ENCODE measurements at regions not wholly inside any gene's neighbourhood (a gene's known extent, or its start where the extent isn't known, plus 50 kb on each side); places are given as distances from the start of the nearest gene placed in this dataset.
A peak's percentile ranks its signal among the peaks of the same experiment; 100 is the strongest.
"Not testable (repeated sequence)": the region's sequence is repeated elsewhere in the genome, so short reads cannot be mapped to it uniquely, and the experiment has no call there.

GRCh38 chr7:156363751-156364150, 276.8 kb upstream of the RNF32 start:
- no peak for DNase-seq (ENCODE audit: low spot score)
- in situ Hi-C loops (cut with HindIII; ENCODE audit: low sequenced_read_pairs), result no loop called here

GRCh38 chr7:156360835-156361234, 279.7 kb upstream of the RNF32 start:
- DNase-seq (ENCODE audit: low spot score), result no peak
- in situ Hi-C loops (cut with HindIII; ENCODE audit: low sequenced_read_pairs), result no loop called here

DNA sequence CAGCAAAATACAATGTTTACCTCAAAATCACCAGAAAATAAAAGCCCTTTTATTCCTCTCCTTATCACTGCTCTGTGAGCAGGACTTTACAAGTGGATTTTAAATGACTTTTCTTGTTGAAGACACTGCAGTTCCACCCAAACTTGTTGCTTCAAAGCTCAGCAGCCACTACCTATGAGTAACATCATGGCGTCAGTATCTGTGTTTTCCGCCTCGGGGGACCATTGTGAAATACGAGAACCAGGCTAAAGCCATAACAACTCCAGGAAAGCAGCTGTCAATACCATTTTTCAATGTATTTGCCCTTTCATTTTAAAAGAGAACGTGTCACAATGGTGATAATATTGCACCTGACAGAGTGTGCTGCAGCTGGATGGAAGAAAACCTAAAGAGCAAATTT, 284.0 kb upstream of the RNF32 start:
- DNase-seq (ENCODE audit: low spot score), result no peak
- in situ Hi-C loops (cut with HindIII; ENCODE audit: low sequenced_read_pairs), result no loop called here

- in situ Hi-C loops (cut with HindIII; ENCODE audit: low sequenced_read_pairs), result no loop called here
- no peak for DNase-seq (ENCODE audit: low spot score)
Measured at GRCh38 chr7:156353352-156353751, 287.2 kb upstream of the RNF32 start.

GRCh38 chr7:156347703-156348248, 292.8 kb upstream of the RNF32 start:
- DNase-seq (ENCODE audit: low spot score); in situ Hi-C loops (cut with HindIII; ENCODE audit: low sequenced_read_pairs): not testable (repeated sequence)

GRCh38 chr7:156347132-156347531, 293.4 kb upstream of the RNF32 start:
- in situ Hi-C loops (cut with HindIII; ENCODE audit: low sequenced_read_pairs), result no loop called here
- no peak for DNase-seq (ENCODE audit: low spot score)

GRCh38 chr7:156344595-156344994, 296.0 kb upstream of the RNF32 start:
- in situ Hi-C loops (cut with HindIII; ENCODE audit: low sequenced_read_pairs), result no loop called here
- DNase-seq (ENCODE audit: low spot score), result no peak

DNA sequence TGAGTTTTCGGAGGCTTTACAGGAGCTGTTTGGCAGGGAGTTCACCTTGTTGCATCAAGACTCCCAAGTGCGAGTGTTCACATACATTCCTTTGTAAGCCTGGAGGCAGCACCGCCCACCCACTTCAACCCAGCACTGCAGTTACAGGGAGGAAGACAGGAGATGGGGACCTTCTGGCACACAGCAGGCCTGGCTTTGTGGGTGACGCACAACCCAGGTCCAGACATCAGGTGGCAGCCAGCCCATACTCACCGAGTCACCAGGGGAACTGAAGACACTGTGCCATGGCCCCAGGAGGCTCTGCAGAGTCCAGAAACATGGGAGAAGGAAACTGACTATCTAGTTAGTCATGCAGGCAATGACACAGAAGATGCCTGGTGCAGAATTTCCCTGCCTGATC, 305.9 kb upstream of the RNF32 start:
- DNase-seq (ENCODE audit: low spot score), result no peak

GRCh38 chr7:156327916-156328315, 312.7 kb upstream of the RNF32 start:
- in situ Hi-C loops (cut with HindIII; ENCODE audit: low sequenced_read_pairs), result no loop called here
- no peak for DNase-seq (ENCODE audit: low spot score)

More for the DNA sequence above, 305.9 kb upstream of the RNF32 start:
- in situ Hi-C loops (cut with HindIII; ENCODE audit: low sequenced_read_pairs), result no loop called here

DNA sequence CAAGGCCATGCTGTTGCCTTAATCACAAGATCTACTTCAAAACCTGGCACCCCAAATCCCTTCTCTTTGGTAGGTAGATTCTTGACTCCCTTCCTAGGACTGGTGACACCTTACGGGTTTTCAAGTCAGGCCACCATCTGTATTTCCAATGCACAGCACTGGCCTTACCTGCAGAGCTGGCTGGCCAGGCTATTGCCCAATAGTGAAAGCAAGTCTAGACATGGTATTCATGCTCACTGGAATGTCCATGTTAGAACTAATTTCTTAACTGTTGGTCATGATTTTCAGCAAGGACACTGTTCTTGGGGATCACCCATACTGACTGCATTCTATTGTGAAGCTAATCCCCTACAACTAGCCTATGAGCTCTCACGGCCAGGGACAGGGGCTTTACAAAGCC, 313.1 kb upstream of the RNF32 start:
- in situ Hi-C loops (cut with HindIII; ENCODE audit: low sequenced_read_pairs), result no loop called here
- DNase-seq (ENCODE audit: low spot score), result no peak

GRCh38 chr7:156324201-156324600, 316.4 kb upstream of the RNF32 start:
- in situ Hi-C loops (cut with HindIII; ENCODE audit: low sequenced_read_pairs), result no loop called here
- DNase-seq (ENCODE audit: low spot score), result no peak

GRCh38 chr7:156321430-156321829, 319.1 kb upstream of the RNF32 start:
- in situ Hi-C loops (cut with HindIII; ENCODE audit: low sequenced_read_pairs); DNase-seq (ENCODE audit: low spot score): not testable (repeated sequence)

GRCh38 chr7:156318926-156319325, 321.6 kb upstream of the RNF32 start:
- DNase-seq (ENCODE audit: low spot score), result no peak
- in situ Hi-C loops (cut with HindIII; ENCODE audit: low sequenced_read_pairs), result no loop called here

- in situ Hi-C loops (cut with HindIII; ENCODE audit: low sequenced_read_pairs), result no loop called here
Measured at GRCh38 chr7:156318426-156318825, 322.1 kb upstream of the RNF32 start.

GRCh38 chr7:156309016-156309620, 331.5 kb upstream of the RNF32 start:
- in situ Hi-C loops (cut with HindIII; ENCODE audit: low sequenced_read_pairs), result no loop called here
- DNase-seq (ENCODE audit: low spot score), result peak; percentile 24

More at GRCh38 chr7:156318426-156318825, 322.1 kb upstream of the RNF32 start:
- no peak for DNase-seq (ENCODE audit: low spot score)

GRCh38 chr7:156307193-156307592, 333.4 kb upstream of the RNF32 start:
- in situ Hi-C loops (cut with HindIII; ENCODE audit: low sequenced_read_pairs), result no loop called here
- no peak for DNase-seq (ENCODE audit: low spot score)

DNA sequence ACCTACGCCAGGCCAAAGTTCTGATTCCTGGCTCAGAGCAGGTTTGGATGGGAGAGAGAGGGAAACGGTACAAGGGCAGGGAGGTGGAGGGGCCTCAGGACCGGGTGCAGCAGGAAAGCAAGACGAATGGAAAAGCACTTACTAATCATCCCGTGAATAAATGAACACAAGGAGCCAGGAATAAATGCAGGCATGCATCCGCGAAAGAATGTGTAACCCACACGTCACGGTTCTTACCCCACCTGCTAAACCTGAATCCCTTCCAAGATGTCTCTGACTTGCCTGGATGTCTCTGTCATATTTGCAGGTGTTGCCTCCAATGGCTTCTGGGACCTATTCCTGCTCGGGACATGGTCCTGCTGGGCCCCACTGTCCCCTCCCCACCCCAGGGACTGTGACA, 335.2 kb upstream of the RNF32 start:
- DNase-seq (ENCODE audit: low spot score), result no peak
- in situ Hi-C loops (cut with HindIII; ENCODE audit: low sequenced_read_pairs), result no loop called here

DNA sequence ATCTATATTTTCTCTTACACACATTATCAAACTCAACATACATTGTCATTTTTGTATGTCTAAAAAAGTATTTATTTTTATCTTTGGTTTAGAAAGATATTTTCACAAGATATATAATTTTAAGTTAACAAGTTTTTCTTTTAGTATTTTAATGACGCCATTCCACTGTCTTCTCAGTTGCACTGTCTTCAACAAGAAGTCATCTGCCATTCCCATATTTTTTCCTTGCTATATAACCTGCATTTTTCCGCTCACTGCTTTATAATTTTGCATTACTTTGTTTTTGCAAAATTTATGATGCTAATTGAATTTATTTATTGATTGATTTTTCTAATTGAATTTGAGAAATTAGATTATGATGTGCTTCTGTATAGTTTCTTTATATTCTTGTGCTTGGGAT, 357.8 kb upstream of the RNF32 start:
- DNase-seq (ENCODE audit: low spot score), result no peak
- in situ Hi-C loops (cut with HindIII; ENCODE audit: low sequenced_read_pairs), result no loop called here

GRCh38 chr7:156279635-156280034, 360.9 kb upstream of the RNF32 start:
- no peak for DNase-seq (ENCODE audit: low spot score)
- in situ Hi-C loops (cut with HindIII; ENCODE audit: low sequenced_read_pairs), result no loop called here

DNA sequence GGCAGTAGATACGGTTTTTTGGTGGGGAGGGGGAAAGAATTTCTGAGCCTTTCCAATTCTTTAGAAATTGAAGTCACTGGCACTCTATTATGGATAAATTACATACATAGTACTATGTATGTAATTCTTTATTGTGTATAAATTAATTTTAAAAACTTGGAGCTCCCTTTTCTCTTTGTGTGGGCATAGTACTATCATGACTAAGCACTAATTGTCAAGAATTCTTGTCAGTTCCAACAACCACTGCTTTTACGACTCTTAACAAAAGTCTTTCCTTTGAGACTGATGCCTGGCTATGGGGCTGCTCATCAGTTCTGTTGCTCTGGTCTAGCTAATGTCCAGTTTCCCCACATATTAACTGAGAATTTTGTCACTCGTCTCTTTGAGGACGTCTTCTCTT, 365.3 kb upstream of the RNF32 start:
- DNase-seq (ENCODE audit: low spot score), result no peak
- in situ Hi-C loops (cut with HindIII; ENCODE audit: low sequenced_read_pairs), result no loop called here

DNA sequence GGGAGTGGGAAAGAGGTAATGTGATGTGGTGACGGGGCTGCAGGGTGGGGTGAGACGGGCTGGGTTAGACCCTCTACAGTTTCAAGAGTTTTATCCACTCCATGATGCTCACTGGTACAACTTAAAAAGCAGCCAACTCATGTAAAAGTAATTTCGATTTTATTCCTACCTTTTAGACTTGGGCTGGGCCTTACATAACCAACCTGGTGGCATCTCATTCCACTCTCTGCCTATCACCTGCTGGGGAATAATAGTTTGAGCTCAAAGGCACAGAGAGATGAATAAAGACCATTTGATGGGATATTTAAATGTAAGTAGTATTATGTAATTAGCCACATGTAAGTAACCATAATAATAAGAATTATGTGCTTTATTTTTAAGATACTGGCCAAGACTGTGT, 366.0 kb upstream of the RNF32 start:
- in situ Hi-C loops (cut with HindIII; ENCODE audit: low sequenced_read_pairs), result no loop called here
- DNase-seq (ENCODE audit: low spot score), result no peak
